Transverse colon (tissue), 3 donors: ENCODE measurements at regions not wholly inside any gene's neighbourhood (a gene's known extent, or its start where the extent isn't known, plus 50 kb on each side); places are given as distances from the start of the nearest gene placed in this dataset.

ENCODE experiments used
- CTCF ChIP-seq, 5 experiments: fragments of 200-600 bp in 3 of 5; fragments of 450-650 bp in 2 of 5; sonication (generic) in 3 of 5; IDR thresholded peaks; 1 replicate in 2 of 5; 2 replicates in 3 of 5; pipeline ENCODE4 v1.5.1; 2016 to 2017; ENCODE audit warnings: antibody characterized with exemption in 5 of 5, inconsistent platforms in 3 of 5, mild to moderate bottlenecking in 2 of 5, moderate library complexity in 1 of 5
- EP300 ChIP-seq: sonication (generic); formaldehyde crosslinking; IDR thresholded peaks from one replicate; pipeline ENCODE4 v1.6.1; 2017; ENCODE audit warnings: antibody characterized with exemption, low read depth
- POLR2A ChIP-seq: fragments of 450-650 bp; IDR thresholded peaks from one replicate; pipeline ENCODE4 v1.6.1; 2016; ENCODE audit warnings: antibody characterized with exemption, mild to moderate bottlenecking, moderate library complexity

- TF ChIP-seq CTCF (IDR thresholded peaks at IDR 0.05): no peak
- no peak for TF ChIP-seq POLR2A
- TF ChIP-seq EP300: no peak
Observed at GRCh38 chr18:56383349-56383748, 255.0 kb downstream of the TXNL1 start.
